ENCODE measurements at regions not wholly inside any gene's neighbourhood (a gene's known extent, or its start where the extent isn't known, plus 50 kb on each side); places are given as distances from the start of the nearest gene placed in this dataset.

- no peak overlapping the region for H3K23ac ChIP-seq (ENCODE audit: low read depth, low read length, poor library complexity)
- no peak overlapping the region for H2BK15ac ChIP-seq (ENCODE audit: low read length)
- H2AFZ ChIP-seq (ENCODE audit: low read length): peak overlapping the region; percentile 57
- H3K27ac ChIP-seq (replicated peaks; ENCODE audit: low read length): no peak overlapping the region
- no peak overlapping the region for H2AK5ac ChIP-seq (ENCODE audit: low read depth, low read length)
- no peak overlapping the region for H2BK5ac ChIP-seq (ENCODE audit: low read length)
- no peaks in the 10 kb centered on the region for H3K36me3 ChIP-seq (replicated peaks in 1 of 2; ENCODE audit: control insufficient read depth in 2 of 2, insufficient read depth in 2 of 2, low read length in 2 of 2)
- H3K14ac ChIP-seq (ENCODE audit: low read length): no peak overlapping the region
- no peak overlapping the region for H3K18ac ChIP-seq (ENCODE audit: low read length)
- H3K4me2 ChIP-seq (ENCODE audit: insufficient read depth, low read length, poor library complexity, severe bottlenecking): no peak overlapping the region
- H2BK120ac ChIP-seq (ENCODE audit: low read depth, low read length): no peak overlapping the region
- peaks cover 2 to 10% of the 10 kb centered on the region in 2 donors for H3K4me1 ChIP-seq (ENCODE audit: control insufficient read depth in 2 of 2, insufficient read depth in 1 of 2, low read depth in 1 of 2, low read length in 2 of 2)
- H3K9me3 ChIP-seq (replicated peaks in 1 of 2; ENCODE audit: control insufficient read depth in 2 of 2, insufficient read depth in 1 of 2, low read depth in 1 of 2, low read length in 2 of 2): peaks cover 0 to 5% of the 10 kb centered on the region in 2 donors
- H3K9ac ChIP-seq (ENCODE audit: low read depth, low read length, poor library complexity): no peak overlapping the region
- H4K8ac ChIP-seq (ENCODE audit: low read depth, low read length): no peak overlapping the region
- H3K27me3 ChIP-seq (ENCODE audit: control insufficient read depth in 3 of 3, insufficient read depth in 3 of 3, low read depth in 1 of 3, low read length in 3 of 3): no peaks in the 10 kb centered on the region
- DNase-seq (ENCODE audit: low spot score): no peak
- no peak overlapping the region for H3K4me3 ChIP-seq (ENCODE audit: low read length in 2 of 2)
- H2BK12ac ChIP-seq (ENCODE audit: low read length): no peak overlapping the region
- no peak overlapping the region for H4K91ac ChIP-seq (ENCODE audit: low read depth, low read length, poor library complexity)
- H3K4ac ChIP-seq (ENCODE audit: low read length): no peak overlapping the region
- WGBS, 2 donors (ENCODE audit: extremely low coverage in 2 of 2, insufficient read length in 2 of 2, insufficient replicate concordance in 1 of 2): no CpG with 5 or more reads among the region's 10 CpGs
- H3K79me1 ChIP-seq (ENCODE audit: low read depth, low read length): no peaks in the 10 kb centered on the region
Measured at GRCh38 chr13:40221460-40222201, 444.8 kb downstream of the FOXO1 start.

DNA sequence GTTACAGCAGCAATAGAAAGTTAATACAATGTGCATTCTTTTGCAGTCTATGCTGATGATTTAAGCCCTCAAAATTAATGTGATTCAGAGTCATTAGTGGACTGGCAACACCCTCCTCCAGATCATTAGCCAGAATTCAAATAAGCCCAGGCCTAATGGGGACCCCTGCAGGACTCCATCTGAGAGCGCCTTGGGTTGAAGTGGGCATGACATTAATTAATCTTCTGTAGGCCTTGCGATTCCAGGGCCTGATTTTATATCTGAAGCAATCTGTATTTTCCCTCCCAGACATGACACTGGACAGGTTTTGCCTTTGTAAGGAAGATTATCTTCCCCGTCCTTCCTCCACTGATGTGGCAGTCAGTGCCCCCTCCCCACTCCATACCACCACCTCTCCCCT is 442.9 kb downstream of the FOXO1 start:
- Histone ChIP-seq H3K4ac (ENCODE audit: low read length) (no peak overlapping the region), H2AFZ (ENCODE audit: low read length) (no peak overlapping the region), H3K27ac (replicated peaks; ENCODE audit: low read length) (no peak overlapping the region), H4K8ac (ENCODE audit: low read depth, low read length) (no peak overlapping the region), H2BK12ac (ENCODE audit: low read length) (no peak overlapping the region), H3K36me3 (replicated peaks in 1 of 2; ENCODE audit: control insufficient read depth in 2 of 2, insufficient read depth in 2 of 2, low read length in 2 of 2) (no peaks in the 10 kb centered on the region), H2BK5ac (ENCODE audit: low read length) (no peak overlapping the region), H2BK15ac (ENCODE audit: low read length) (no peak overlapping the region), H2BK120ac (ENCODE audit: low read depth, low read length) (no peak overlapping the region), H3K14ac (ENCODE audit: low read length) (no peak overlapping the region), H3K9me3 (replicated peaks in 1 of 2; ENCODE audit: control insufficient read depth in 2 of 2, insufficient read depth in 1 of 2, low read depth in 1 of 2, low read length in 2 of 2) (no peaks in the 10 kb centered on the region), H4K91ac (ENCODE audit: low read depth, low read length, poor library complexity) (no peak overlapping the region), H3K4me3 (ENCODE audit: low read length in 2 of 2) (no peak overlapping the region), H3K9ac (ENCODE audit: low read depth, low read length, poor library complexity) (no peak overlapping the region), H3K23ac (ENCODE audit: low read depth, low read length, poor library complexity) (no peak overlapping the region), H3K27me3 (ENCODE audit: control insufficient read depth in 3 of 3, insufficient read depth in 3 of 3, low read depth in 1 of 3, low read length in 3 of 3) (no peaks in the 10 kb centered on the region), H3K18ac (ENCODE audit: low read length) (no peak overlapping the region), H3K79me1 (ENCODE audit: low read depth, low read length) (no peaks in the 10 kb centered on the region), H3K4me1 (ENCODE audit: control insufficient read depth in 2 of 2, insufficient read depth in 1 of 2, low read depth in 1 of 2, low read length in 2 of 2) (peaks cover 2 to 10% of the 10 kb centered on the region in 2 donors), H3K4me2 (ENCODE audit: insufficient read depth, low read length, poor library complexity, severe bottlenecking) (no peak overlapping the region), H2AK5ac (ENCODE audit: low read depth, low read length) (no peak overlapping the region)
- no peak for DNase-seq (ENCODE audit: low spot score)
- WGBS, 2 donors (ENCODE audit: extremely low coverage in 2 of 2, insufficient read length in 2 of 2, insufficient replicate concordance in 1 of 2): no CpG with 5 or more reads among the region's 3 CpGs

DNA sequence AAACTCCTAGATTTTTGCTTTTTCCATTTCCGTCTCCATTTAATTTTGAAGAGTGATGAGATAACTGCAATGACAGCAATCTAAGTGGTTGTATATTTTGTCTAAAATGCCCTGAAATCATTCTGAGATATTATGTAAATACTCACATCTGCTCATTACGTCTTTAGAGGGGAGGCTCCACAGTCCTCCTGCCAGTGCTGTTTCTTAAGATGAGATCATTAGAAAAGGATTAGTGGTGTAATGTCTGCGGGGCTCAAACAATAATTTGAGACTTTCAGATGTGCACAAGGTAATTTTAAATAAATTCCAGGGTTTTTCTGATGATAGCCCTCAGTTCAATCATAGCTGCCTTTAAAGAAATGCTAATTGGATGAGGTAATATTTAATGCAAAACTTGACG is 437.9 kb downstream of the FOXO1 start:
- Histone ChIP-seq H3K4ac (ENCODE audit: low read length) (no peak overlapping the region), H2BK120ac (ENCODE audit: low read depth, low read length) (no peak overlapping the region), H3K36me3 (replicated peaks in 1 of 2; ENCODE audit: control insufficient read depth in 2 of 2, insufficient read depth in 2 of 2, low read length in 2 of 2) (no peaks in the 10 kb centered on the region), H3K9ac (ENCODE audit: low read depth, low read length, poor library complexity) (no peak overlapping the region), H2BK12ac (ENCODE audit: low read length) (no peak overlapping the region), H4K8ac (ENCODE audit: low read depth, low read length) (no peak overlapping the region), H3K4me3 (ENCODE audit: low read length in 2 of 2) (no peak overlapping the region), H3K18ac (ENCODE audit: low read length) (no peak overlapping the region), H3K79me1 (ENCODE audit: low read depth, low read length) (no peaks in the 10 kb centered on the region), H3K23ac (ENCODE audit: low read depth, low read length, poor library complexity) (no peak overlapping the region), H3K4me1 (ENCODE audit: control insufficient read depth in 2 of 2, insufficient read depth in 1 of 2, low read depth in 1 of 2, low read length in 2 of 2) (peaks cover 0 to 12% of the 10 kb centered on the region in 2 donors), H2BK15ac (ENCODE audit: low read length) (no peak overlapping the region), H2BK5ac (ENCODE audit: low read length) (no peak overlapping the region), H4K91ac (ENCODE audit: low read depth, low read length, poor library complexity) (no peak overlapping the region), H3K27me3 (ENCODE audit: control insufficient read depth in 3 of 3, insufficient read depth in 3 of 3, low read depth in 1 of 3, low read length in 3 of 3) (no peaks in the 10 kb centered on the region), H3K4me2 (ENCODE audit: insufficient read depth, low read length, poor library complexity, severe bottlenecking) (no peak overlapping the region), H2AK5ac (ENCODE audit: low read depth, low read length) (no peak overlapping the region), H3K27ac (replicated peaks; ENCODE audit: low read length) (no peak overlapping the region), H2AFZ (ENCODE audit: low read length) (no peak overlapping the region), H3K14ac (ENCODE audit: low read length) (no peak overlapping the region), H3K9me3 (replicated peaks in 1 of 2; ENCODE audit: control insufficient read depth in 2 of 2, insufficient read depth in 1 of 2, low read depth in 1 of 2, low read length in 2 of 2) (no peaks in the 10 kb centered on the region)
- WGBS, 2 donors (ENCODE audit: extremely low coverage in 2 of 2, insufficient read length in 2 of 2, insufficient replicate concordance in 1 of 2): no CpG with 5 or more reads among the region's 4 CpGs
- DNase-seq (ENCODE audit: low spot score): no peak

DNA sequence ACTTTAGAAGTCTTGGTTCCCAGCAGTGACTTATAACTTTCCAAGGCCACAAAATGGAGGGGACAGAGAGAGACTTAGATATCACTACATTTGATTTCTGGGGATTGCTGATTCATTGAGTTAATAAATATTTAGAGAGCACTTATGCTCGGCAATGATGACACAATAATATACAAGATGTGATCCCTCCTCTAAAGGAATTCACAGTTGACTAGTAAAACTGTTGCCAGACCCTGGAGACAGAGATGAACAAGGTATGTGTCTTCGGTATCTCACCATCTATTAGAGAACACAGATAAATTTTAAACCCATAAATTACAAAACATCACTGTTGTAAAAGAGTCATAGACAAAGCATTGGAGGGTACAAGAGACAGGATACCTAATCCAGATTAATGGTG is 437.5 kb downstream of the FOXO1 start:
- H3K18ac ChIP-seq (ENCODE audit: low read length): no peak overlapping the region
- peaks cover 0 to 14% of the 10 kb centered on the region in 2 donors for H3K4me1 ChIP-seq (ENCODE audit: control insufficient read depth in 2 of 2, insufficient read depth in 1 of 2, low read depth in 1 of 2, low read length in 2 of 2)
- no peak overlapping the region for H2BK5ac ChIP-seq (ENCODE audit: low read length)
- no peak overlapping the region for H3K27ac ChIP-seq (replicated peaks; ENCODE audit: low read length)
- no peak overlapping the region for H3K9ac ChIP-seq (ENCODE audit: low read depth, low read length, poor library complexity)
- no peak overlapping the region for H4K91ac ChIP-seq (ENCODE audit: low read depth, low read length, poor library complexity)
- no peaks in the 10 kb centered on the region for H3K27me3 ChIP-seq (ENCODE audit: control insufficient read depth in 3 of 3, insufficient read depth in 3 of 3, low read depth in 1 of 3, low read length in 3 of 3)
- H2BK120ac ChIP-seq (ENCODE audit: low read depth, low read length): no peak overlapping the region
- WGBS, 2 donors (ENCODE audit: extremely low coverage in 2 of 2, insufficient read length in 2 of 2, insufficient replicate concordance in 1 of 2): no CpG with 5 or more reads among the region's 2 CpGs
- no peak overlapping the region for H4K8ac ChIP-seq (ENCODE audit: low read depth, low read length)
- H2BK12ac ChIP-seq (ENCODE audit: low read length): no peak overlapping the region
- H3K14ac ChIP-seq (ENCODE audit: low read length): no peak overlapping the region
- no peak overlapping the region for H2AK5ac ChIP-seq (ENCODE audit: low read depth, low read length)
- H3K23ac ChIP-seq (ENCODE audit: low read depth, low read length, poor library complexity): no peak overlapping the region
- H2AFZ ChIP-seq (ENCODE audit: low read length): no peak overlapping the region
- no peaks in the 10 kb centered on the region for H3K9me3 ChIP-seq (replicated peaks in 1 of 2; ENCODE audit: control insufficient read depth in 2 of 2, insufficient read depth in 1 of 2, low read depth in 1 of 2, low read length in 2 of 2)
- no peak overlapping the region for H3K4ac ChIP-seq (ENCODE audit: low read length)
- H3K36me3 ChIP-seq (replicated peaks in 1 of 2; ENCODE audit: control insufficient read depth in 2 of 2, insufficient read depth in 2 of 2, low read length in 2 of 2): no peaks in the 10 kb centered on the region
- H3K4me3 ChIP-seq (ENCODE audit: low read length in 2 of 2): no peak overlapping the region
- no peaks in the 10 kb centered on the region for H3K79me1 ChIP-seq (ENCODE audit: low read depth, low read length)
- DNase-seq (ENCODE audit: low spot score): no peak
- no peak overlapping the region for H2BK15ac ChIP-seq (ENCODE audit: low read length)
- no peak overlapping the region for H3K4me2 ChIP-seq (ENCODE audit: insufficient read depth, low read length, poor library complexity, severe bottlenecking)

All from neuronal stem cell (in vitro differentiated cells).